Hepatocyte (in vitro differentiated cells): ENCODE measurements at regions not wholly inside any gene's neighbourhood (a gene's known extent, or its start where the extent isn't known, plus 50 kb on each side); places are given as distances from the start of the nearest gene placed in this dataset.

Experiments used
- DNase-seq: peaks from one replicate; pipeline ENCODE4 v3.0.0-alpha.2; 2016; ENCODE audit warnings: low spot score
- H2AFZ ChIP-seq: fragments of 200-600 bp; sonication (generic); 2 replicates; pipeline ENCODE4 v1.6.0; 2016; ENCODE audit warnings: antibody characterized with exemption, mild to moderate bottlenecking
- H3K27ac ChIP-seq: fragments of 200-600 bp; sonication (generic); 2 replicates; pipeline ENCODE4 v1.5.1; 2016; ENCODE audit warnings: mild to moderate bottlenecking
- H3K27me3 ChIP-seq: fragments of 200-600 bp; sonication (generic); 2 replicates; pipeline ENCODE4 v1.6.1; 2016
- H3K36me3 ChIP-seq: fragments of 200-600 bp; sonication (generic); replicated peaks from 2 replicates; pipeline ENCODE4 v1.5.1; 2016; ENCODE audit warnings: low read depth; ENCODE audit not compliant: insufficient read depth
- H3K4me1 ChIP-seq: fragments of 200-600 bp; sonication (generic); 2 replicates; pipeline ENCODE4 v1.5.1; 2016; ENCODE audit warnings: mild to moderate bottlenecking, moderate library complexity; ENCODE audit not compliant: insufficient read depth
- H3K4me2 ChIP-seq: fragments of 200-600 bp; sonication (generic); 2 replicates; pipeline ENCODE4 v1.6.0; 2016
- H3K4me3 ChIP-seq: fragments of 200-600 bp; sonication (generic); 2 replicates; pipeline ENCODE4 v1.5.1; 2016; ENCODE audit warnings: mild to moderate bottlenecking
- H3K79me2 ChIP-seq: fragments of 200-600 bp; sonication (generic); 2 replicates; pipeline ENCODE4 v1.6.0; 2017; ENCODE audit warnings: mild to moderate bottlenecking
- H3K9me2 ChIP-seq: fragments of 200-600 bp; sonication (generic); replicated peaks from 2 replicates; pipeline ENCODE4 v1.6.0; 2017; ENCODE audit warnings: mild to moderate bottlenecking; ENCODE audit not compliant: insufficient read depth
- H3K9me3 ChIP-seq: fragments of 200-600 bp; sonication (generic); 2 replicates; pipeline ENCODE4 v1.5.1; 2016; ENCODE audit warnings: low read depth, mild to moderate bottlenecking
- H4K20me1 ChIP-seq: fragments of 200-600 bp; sonication (generic); 2 replicates; pipeline ENCODE4 v1.6.0; 2016; ENCODE audit warnings: mild to moderate bottlenecking; ENCODE audit not compliant: insufficient read depth, poor library complexity, severe bottlenecking
- CTCF ChIP-seq: fragments of 200-600 bp; sonication (generic); IDR thresholded peaks from 2 replicates; pipeline ENCODE4 v1.5.1; 2016; ENCODE audit warnings: antibody characterized with exemption, mild to moderate bottlenecking; ENCODE audit not compliant: poor library complexity
- EZH2 ChIP-seq: fragments of 200-600 bp; sonication (generic); IDR thresholded peaks from 2 replicates; pipeline ENCODE4 v1.6.1; 2016; ENCODE audit warnings: antibody characterized with exemption, mild to moderate bottlenecking, borderline replicate concordance
- EZH2phosphoT487 ChIP-seq: fragments of 200-600 bp; sonication (generic); IDR thresholded peaks from one replicate; pipeline ENCODE4 v1.6.1; 2018; ENCODE audit warnings: antibody characterized with exemption, mild to moderate bottlenecking, low read depth, moderate library complexity; ENCODE audit not compliant: unreplicated experiment, severe bottlenecking
- WGBS: methylation state at CpG from one replicate; pipeline ENCODE4 v1.1.6; 2016; ENCODE audit warnings: low lambda C conversion rate; ENCODE audit errors: missing lambda C conversion rate; 5-methylcytosine and 5-hydroxymethylcytosine counted together

GRCh38 chr3:82308755-82309154 lies 547.3 kb upstream of the GBE1 start:
- H3K27ac ChIP-seq, result no peak overlapping the region
- WGBS, result 85% methylated on average over 7 of the region's 7 CpGs
- H2AFZ ChIP-seq, result no peak overlapping the region
- TF ChIP-seq EZH2 (no peak), EZH2phosphoT487 (no peak), CTCF (no peak)
- H3K27me3 ChIP-seq, result no peaks in the 10 kb centered on the region
- no peak overlapping the region for H3K4me2 ChIP-seq
- H3K79me2 ChIP-seq, result no peaks in the 10 kb centered on the region
- no peak overlapping the region for H3K4me3 ChIP-seq
- no peaks in the 10 kb centered on the region for H3K9me2 ChIP-seq
- no peaks in the 10 kb centered on the region for H4K20me1 ChIP-seq
- no peaks in the 10 kb centered on the region for H3K9me3 ChIP-seq
- H3K4me1 ChIP-seq, result no peaks in the 10 kb centered on the region
- DNase-seq, result no peak
- no peaks in the 10 kb centered on the region for H3K36me3 ChIP-seq

- Histone ChIP-seq H3K4me2 (no peak overlapping the region), H3K9me2 (no peaks in the 10 kb centered on the region), H3K4me1 (no peaks in the 10 kb centered on the region), H3K36me3 (no peaks in the 10 kb centered on the region), H3K27ac (no peak overlapping the region), H4K20me1 (no peaks in the 10 kb centered on the region), H3K79me2 (no peaks in the 10 kb centered on the region), H3K9me3 (no peaks in the 10 kb centered on the region), H3K4me3 (no peak overlapping the region), H3K27me3 (no peaks in the 10 kb centered on the region), H2AFZ (no peak overlapping the region)
- 81% methylated on average over 1 of the region's 1 CpG for WGBS
- no peak for TF ChIP-seq CTCF
- no peak for DNase-seq
Observed at GRCh38 chr3:82306189-82306588, 544.7 kb upstream of the GBE1 start.

- Histone ChIP-seq H3K27me3 (no peaks in the 10 kb centered on the region), H3K79me2 (no peaks in the 10 kb centered on the region), H3K9me2 (no peaks in the 10 kb centered on the region), H2AFZ (no peak overlapping the region), H3K4me3 (no peak overlapping the region), H3K9me3 (no peaks in the 10 kb centered on the region), H4K20me1 (no peaks in the 10 kb centered on the region), H3K4me2 (no peak overlapping the region), H3K27ac (no peak overlapping the region), H3K4me1 (no peaks in the 10 kb centered on the region), H3K36me3 (no peaks in the 10 kb centered on the region)
- TF ChIP-seq EZH2phosphoT487, result no peak
- 67% methylated on average over 3 of the region's 3 CpGs for WGBS
- no peak for DNase-seq
Observed at GRCh38 chr3:82294609-82295008, 533.2 kb upstream of the GBE1 start.

- DNase-seq, result no peak
- H3K4me2 ChIP-seq, result no peak overlapping the region
- H3K27me3 ChIP-seq, result no peaks in the 10 kb centered on the region
- no peaks in the 10 kb centered on the region for H3K36me3 ChIP-seq
- no peaks in the 10 kb centered on the region for H3K4me1 ChIP-seq
- no peak overlapping the region for H2AFZ ChIP-seq
- TF ChIP-seq CTCF, result no peak
- no peak for TF ChIP-seq EZH2
- no peak for TF ChIP-seq EZH2phosphoT487
- no peaks in the 10 kb centered on the region for H3K79me2 ChIP-seq
- H4K20me1 ChIP-seq, result no peaks in the 10 kb centered on the region
- H3K9me3 ChIP-seq, result no peaks in the 10 kb centered on the region
- H3K9me2 ChIP-seq, result no peaks in the 10 kb centered on the region
- no peak overlapping the region for H3K4me3 ChIP-seq
- no peak overlapping the region for H3K27ac ChIP-seq
Observed at GRCh38 chr3:82293867-82294266, 532.4 kb upstream of the GBE1 start.
